AG09319 (cell line): ENCODE measurements at regions not wholly inside any gene's neighbourhood (a gene's known extent, or its start where the extent isn't known, plus 50 kb on each side); places are given as distances from the start of the nearest gene placed in this dataset.

Experiments
- DNase-seq: peaks from one replicate; pipeline ENCODE4 v3.0.0-alpha.2; 2010; ENCODE audit warnings: low read depth; ENCODE audit errors: extremely low read depth
- TF ChIP-seq, protein P1 (sequence below): IDR thresholded peaks from 2 replicates; pipeline ENCODE4 v1.5.1; 2011; ENCODE audit warnings: low read depth, mild to moderate bottlenecking, inconsistent platforms, low read length, moderate library complexity

DNA sequence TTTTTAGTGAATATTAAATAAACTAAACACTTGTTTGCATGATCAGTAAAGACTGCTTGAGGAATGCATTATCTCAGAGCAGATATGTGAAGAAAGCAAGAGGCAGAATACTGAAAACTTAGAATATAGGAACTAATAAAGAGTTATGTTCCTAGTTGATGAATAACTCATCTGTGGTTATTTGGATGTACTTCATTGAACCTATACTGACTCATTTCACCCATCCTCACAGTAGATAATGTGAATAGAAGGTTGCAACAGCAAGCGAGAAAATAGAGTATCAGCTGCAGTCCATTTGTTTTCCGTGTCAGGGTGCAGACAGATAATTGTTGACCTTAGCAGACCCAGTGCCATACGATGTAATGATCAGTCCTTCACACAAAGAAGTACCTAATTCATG, 945.7 kb upstream of the LRRTM1 start:
- TF ChIP-seq, protein P1, sequence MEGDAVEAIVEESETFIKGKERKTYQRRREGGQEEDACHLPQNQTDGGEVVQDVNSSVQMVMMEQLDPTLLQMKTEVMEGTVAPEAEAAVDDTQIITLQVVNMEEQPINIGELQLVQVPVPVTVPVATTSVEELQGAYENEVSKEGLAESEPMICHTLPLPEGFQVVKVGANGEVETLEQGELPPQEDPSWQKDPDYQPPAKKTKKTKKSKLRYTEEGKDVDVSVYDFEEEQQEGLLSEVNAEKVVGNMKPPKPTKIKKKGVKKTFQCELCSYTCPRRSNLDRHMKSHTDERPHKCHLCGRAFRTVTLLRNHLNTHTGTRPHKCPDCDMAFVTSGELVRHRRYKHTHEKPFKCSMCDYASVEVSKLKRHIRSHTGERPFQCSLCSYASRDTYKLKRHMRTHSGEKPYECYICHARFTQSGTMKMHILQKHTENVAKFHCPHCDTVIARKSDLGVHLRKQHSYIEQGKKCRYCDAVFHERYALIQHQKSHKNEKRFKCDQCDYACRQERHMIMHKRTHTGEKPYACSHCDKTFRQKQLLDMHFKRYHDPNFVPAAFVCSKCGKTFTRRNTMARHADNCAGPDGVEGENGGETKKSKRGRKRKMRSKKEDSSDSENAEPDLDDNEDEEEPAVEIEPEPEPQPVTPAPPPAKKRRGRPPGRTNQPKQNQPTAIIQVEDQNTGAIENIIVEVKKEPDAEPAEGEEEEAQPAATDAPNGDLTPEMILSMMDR, result no peak
- no peak for DNase-seq

DNA sequence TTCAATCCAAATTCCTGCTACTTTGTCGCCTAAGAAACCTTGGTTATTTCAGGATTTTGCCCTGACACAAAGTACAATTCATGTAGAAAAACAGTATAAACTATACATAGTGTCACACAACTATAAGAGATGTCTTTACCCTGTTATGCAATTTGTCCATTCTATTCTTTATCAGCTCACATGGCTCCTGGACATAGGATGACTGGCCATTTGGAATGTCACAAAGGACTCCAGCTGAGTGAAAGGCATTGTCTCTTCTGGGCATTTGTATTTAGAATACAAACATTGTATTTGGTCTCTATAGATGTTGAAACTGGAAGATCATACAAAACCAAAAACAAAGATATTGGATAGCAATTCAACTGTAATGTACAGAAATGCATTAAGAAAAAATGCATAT, 944.6 kb upstream of the LRRTM1 start:
- DNase-seq, result no peak
- TF ChIP-seq, protein P1, result no peak

DNA sequence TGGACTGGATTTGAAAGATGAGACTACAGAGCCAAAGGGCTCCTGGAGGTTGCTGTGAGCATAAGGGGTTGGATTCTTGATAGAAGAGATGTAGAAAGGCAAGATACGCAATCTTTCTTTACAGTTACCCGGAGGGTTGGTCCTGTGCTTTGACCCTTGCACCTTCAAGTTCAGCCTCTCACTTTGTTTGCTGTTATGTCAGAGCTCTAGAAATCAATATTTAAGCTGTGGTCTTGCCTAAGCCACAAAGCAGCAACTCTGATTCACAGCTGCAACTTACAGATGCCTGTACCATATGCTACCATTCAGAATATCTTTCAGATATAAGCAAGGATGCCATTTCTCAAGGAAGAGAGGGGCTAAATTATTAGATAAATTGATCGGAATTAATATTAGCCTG, 943.1 kb upstream of the LRRTM1 start:
- TF ChIP-seq, protein P1, result no peak
- DNase-seq, result no peak

DNA sequence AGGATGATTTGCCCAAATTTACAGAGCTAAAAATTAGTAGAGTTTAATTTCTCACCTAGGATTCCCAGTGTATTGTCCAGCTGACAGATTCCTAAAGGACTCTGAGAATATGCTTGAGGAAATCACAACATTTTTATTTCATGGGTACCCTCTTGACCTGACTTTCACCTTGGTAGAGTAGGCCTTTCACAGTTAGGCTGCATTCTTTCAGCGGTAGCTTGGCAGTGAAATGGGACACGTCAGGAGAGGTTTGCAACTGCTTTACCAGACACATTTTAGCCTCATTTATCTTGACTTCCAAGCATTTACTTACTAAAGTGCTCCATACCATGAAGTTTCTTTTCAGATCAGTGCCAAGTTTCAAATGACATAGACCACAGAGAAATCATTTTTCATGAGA, 937.9 kb upstream of the LRRTM1 start:
- DNase-seq, result no peak
- TF ChIP-seq, protein P1, result no peak

DNA sequence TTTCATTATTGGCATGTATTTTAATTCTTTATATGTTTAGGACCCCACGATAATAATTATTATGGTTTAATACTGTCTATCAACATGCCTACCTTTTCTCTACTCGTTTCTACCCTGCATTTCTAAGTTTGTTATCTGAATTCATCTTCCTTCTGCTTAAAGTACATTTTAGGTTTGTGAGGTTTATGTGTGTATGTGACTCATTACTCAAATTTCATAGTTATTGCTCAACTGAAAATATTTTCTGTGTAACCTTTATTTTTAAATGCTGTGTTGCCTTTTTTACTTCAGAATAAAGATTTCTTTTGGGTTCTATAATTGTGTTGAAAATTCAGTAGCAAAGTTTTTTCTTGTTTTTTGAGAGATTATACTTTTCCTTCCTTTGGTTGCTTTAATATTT, 933.9 kb upstream of the LRRTM1 start:
- TF ChIP-seq, protein P1, result no peak
- DNase-seq, result no peak

DNA sequence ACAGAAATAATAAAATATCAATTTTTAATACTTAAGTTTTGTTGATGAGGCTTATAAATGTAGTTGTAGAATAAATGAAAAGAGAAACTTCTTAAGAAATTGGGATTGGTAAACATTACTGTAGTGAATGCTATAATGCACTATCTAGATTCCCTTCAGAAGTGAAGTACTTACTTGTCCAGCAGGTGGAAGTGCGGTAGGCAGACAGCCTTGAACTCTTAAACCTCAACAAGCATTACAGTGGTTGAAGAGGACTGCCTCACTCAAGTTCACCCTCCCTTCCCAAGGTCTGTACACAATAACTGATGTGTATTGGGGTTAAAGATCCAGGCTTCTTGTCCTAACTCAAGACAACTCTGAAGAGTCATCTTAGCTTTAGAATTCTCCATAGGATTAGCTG, 931.0 kb upstream of the LRRTM1 start:
- TF ChIP-seq, protein P1, result no peak
- no peak for DNase-seq

DNA sequence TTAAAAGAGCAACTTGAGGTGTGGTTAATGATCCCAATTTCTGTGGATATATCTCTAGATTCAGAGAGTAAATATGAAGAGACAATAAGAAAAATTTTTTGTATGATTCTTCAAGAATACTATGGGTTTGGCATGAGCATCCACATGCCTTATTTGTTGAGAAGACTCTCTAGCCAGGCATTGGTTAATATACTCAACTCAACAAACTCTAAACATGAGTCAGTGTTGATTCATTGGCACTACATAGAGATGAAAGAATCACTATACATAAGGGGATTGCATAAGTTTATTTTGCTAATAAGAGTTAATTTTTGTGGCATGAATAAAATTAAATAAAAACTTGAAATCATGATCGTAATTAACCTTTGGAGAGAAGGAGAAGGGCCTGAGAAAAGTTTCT, 930.2 kb upstream of the LRRTM1 start:
- TF ChIP-seq, protein P1, result no peak
- DNase-seq, result no peak
